Endodermal cell (in vitro differentiated cells): ENCODE measurements at regions not wholly inside any gene's neighbourhood (a gene's known extent, or its start where the extent isn't known, plus 50 kb on each side); places are given as distances from the start of the nearest gene placed in this dataset.

ENCODE experiments used
- DNase-seq: peaks from one replicate; pipeline ENCODE4 v3.0.0-alpha.2; 2017
- H3K27ac ChIP-seq: 2 replicates; pipeline ENCODE4 v1.5.1; 2013; ENCODE audit warnings: mild to moderate bottlenecking, low read depth, low read length, moderate library complexity
- H3K27me3 ChIP-seq: 2 replicates; pipeline ENCODE4 v1.6.1; 2013; ENCODE audit warnings: mild to moderate bottlenecking, low read length, moderate library complexity; ENCODE audit not compliant: insufficient read depth, control insufficient read depth, poor library complexity, severe bottlenecking
- H3K36me3 ChIP-seq: 2 replicates; pipeline ENCODE4 v1.7.0; 2013; ENCODE audit warnings: mild to moderate bottlenecking, low read length, moderate library complexity; ENCODE audit not compliant: control insufficient read depth, insufficient read depth
- H3K4me1 ChIP-seq: one replicate; pipeline ENCODE4 v1.7.0; 2013; ENCODE audit warnings: low read length; ENCODE audit not compliant: control insufficient read depth, insufficient read depth
- H3K4me3 ChIP-seq: 2 replicates; pipeline ENCODE4 v1.5.1; 2013; ENCODE audit warnings: mild to moderate bottlenecking, low read length, moderate library complexity
- H3K9ac ChIP-seq: 2 replicates; pipeline ENCODE4 v1.6.1; 2013; ENCODE audit warnings: mild to moderate bottlenecking, low read length, moderate library complexity; ENCODE audit not compliant: poor library complexity, severe bottlenecking; ENCODE audit errors: extremely low read depth
- H3K9me3 ChIP-seq: 2 replicates; pipeline ENCODE4 v1.6.1; 2013; ENCODE audit warnings: mild to moderate bottlenecking, low read length, moderate library complexity; ENCODE audit not compliant: control insufficient read depth
- H3K27ac Mint-ChIP-seq: 2 replicates; pipeline ENCODE4 v1.8.0; 2020; ENCODE audit warnings: mixed read lengths
- H3K27me3 Mint-ChIP-seq: 2 replicates; pipeline ENCODE4 v1.8.0; 2021; ENCODE audit warnings: mild to moderate bottlenecking, mixed read lengths; ENCODE audit not compliant: insufficient read depth
- H3K36me3 Mint-ChIP-seq: 2 replicates; pipeline ENCODE4 v1.8.0; 2020; ENCODE audit warnings: low read depth, mixed read lengths
- H3K4me1 Mint-ChIP-seq: 2 replicates; pipeline ENCODE4 v1.8.0; 2020; ENCODE audit warnings: mixed read lengths
- H3K4me3 Mint-ChIP-seq: 2 replicates; pipeline ENCODE4 v1.8.0; 2020; ENCODE audit warnings: mild to moderate bottlenecking, moderate library complexity, mixed read lengths
- H3K9me3 Mint-ChIP-seq: 2 replicates; pipeline ENCODE4 v1.8.0; 2020; ENCODE audit warnings: mild to moderate bottlenecking, mixed read lengths
- CTCF ChIP-seq: fragments of 200-600 bp; sonication (generic); conservative IDR thresholded peaks from 2 replicates; pipeline ENCODE4 v1.5.0; 2021; ENCODE audit warnings: antibody characterized with exemption, mild to moderate bottlenecking
- WGBS, 2 experiments: methylation state at CpG; one replicate each; pipeline versions ENCODE4 v1.1.5 to v1.1.7; 2013; ENCODE audit warnings: missing lambda C conversion rate in 2 of 2, mixed read lengths in 1 of 2; ENCODE audit not compliant: insufficient coverage in 1 of 2, insufficient read length in 1 of 2; 5-methylcytosine and 5-hydroxymethylcytosine counted together

GRCh38 chr6:118708055-118708454 is 56.7 kb upstream of the CEP85L start:
- no peak overlapping the region for H3K4me3 Mint-ChIP-seq
- no peak for TF ChIP-seq CTCF
- H3K4me1 ChIP-seq: peaks cover 14% of the 10 kb centered on the region
- no peak for DNase-seq
- no peak overlapping the region for H3K4me3 ChIP-seq
- no peaks in the 10 kb centered on the region for H3K9me3 ChIP-seq
- H3K36me3 ChIP-seq: no peaks in the 10 kb centered on the region
- H3K27me3 Mint-ChIP-seq: no peaks in the 10 kb centered on the region
- no peak overlapping the region for H3K27ac ChIP-seq
- 91% methylated on average over 3 of the region's 3 CpGs; no CpG with 5 or more reads in 1 of the 2 experiments for WGBS, 2 experiments
- H3K4me1 Mint-ChIP-seq: peaks cover 29% of the 10 kb centered on the region
- H3K9me3 Mint-ChIP-seq: no peaks in the 10 kb centered on the region
- no peaks in the 10 kb centered on the region for H3K27me3 ChIP-seq
- no peak overlapping the region for H3K27ac Mint-ChIP-seq
- H3K36me3 Mint-ChIP-seq: no peaks in the 10 kb centered on the region
- H3K9ac ChIP-seq: no peak overlapping the region

- H3K36me3 ChIP-seq: no peaks in the 10 kb centered on the region
- H3K4me3 ChIP-seq: no peak overlapping the region
- H3K9ac ChIP-seq: no peak overlapping the region
- H3K27ac ChIP-seq: no peak overlapping the region
- no peaks in the 10 kb centered on the region for H3K27me3 ChIP-seq
- no peaks in the 10 kb centered on the region for H3K9me3 ChIP-seq
- no peaks in the 10 kb centered on the region for H3K9me3 Mint-ChIP-seq
- peak; percentile 45 for DNase-seq
- H3K4me1 ChIP-seq: peaks cover 14% of the 10 kb centered on the region
- no peaks in the 10 kb centered on the region for H3K27me3 Mint-ChIP-seq
- no peak for TF ChIP-seq CTCF
- no peaks in the 10 kb centered on the region for H3K36me3 Mint-ChIP-seq
- peaks cover 29% of the 10 kb centered on the region for H3K4me1 Mint-ChIP-seq
- H3K4me3 Mint-ChIP-seq: no peak overlapping the region
- 89 to 93% methylated on average over 3 of the region's 3 CpGs for WGBS, 2 experiments
- H3K27ac Mint-ChIP-seq: no peak overlapping the region
Observed at GRCh38 chr6:118706702-118707101, 55.3 kb upstream of the CEP85L start.

DNA sequence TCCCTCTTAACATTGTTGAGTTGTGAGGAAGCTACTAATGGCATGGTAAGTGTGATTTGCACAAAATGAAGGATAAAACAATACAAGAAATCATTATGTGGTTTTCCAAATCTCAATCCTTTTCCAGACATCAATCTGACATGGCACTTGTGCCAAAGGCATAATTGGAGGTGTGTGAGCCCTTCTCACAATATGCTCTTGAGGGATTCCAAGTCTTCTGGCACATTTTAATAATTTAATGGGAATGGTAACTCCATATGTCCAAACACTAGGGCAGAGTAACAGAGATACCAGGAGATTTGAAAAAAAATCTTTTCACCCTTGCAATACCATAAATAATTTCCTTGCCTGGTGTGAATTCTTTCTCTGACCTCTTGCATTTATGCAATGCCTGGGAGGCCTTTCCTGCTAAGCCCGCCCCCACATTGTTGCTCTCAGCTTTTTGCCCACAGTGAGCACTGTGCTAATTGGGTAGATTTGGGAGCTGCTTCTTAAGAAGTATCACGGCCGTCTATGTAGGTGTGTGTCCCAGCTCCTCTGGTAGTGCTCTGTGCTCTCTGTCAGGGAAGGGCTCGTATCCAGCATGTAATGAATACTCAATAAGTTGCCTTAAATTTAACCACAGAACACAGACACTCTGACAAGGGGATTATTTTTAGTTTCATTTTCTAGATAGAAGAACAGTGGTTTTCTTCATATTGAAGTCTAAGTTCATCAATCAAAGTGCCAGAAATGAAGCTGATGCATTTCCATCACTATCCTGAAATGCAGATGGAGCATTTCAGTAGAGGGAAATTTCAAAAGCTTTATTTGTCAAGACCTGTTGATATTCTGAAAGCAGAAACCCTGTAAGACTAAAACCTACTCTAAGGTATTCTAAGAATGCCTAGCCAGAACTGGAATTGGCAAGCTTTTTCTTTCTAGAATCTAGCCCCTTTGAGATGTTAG is 54.4 kb upstream of the CEP85L start:
- DNase-seq: peak; percentile 78
- H3K4me1 ChIP-seq: peaks cover 14% of the 10 kb centered on the region
- H3K36me3 Mint-ChIP-seq: no peaks in the 10 kb centered on the region
- no peaks in the 10 kb centered on the region for H3K27me3 Mint-ChIP-seq
- H3K9ac ChIP-seq: no peak overlapping the region
- no peaks in the 10 kb centered on the region for H3K9me3 Mint-ChIP-seq
- H3K27me3 ChIP-seq: no peaks in the 10 kb centered on the region
- no peaks in the 10 kb centered on the region for H3K9me3 ChIP-seq
- H3K27ac Mint-ChIP-seq: peak overlapping the region; percentile 31
- no peak overlapping the region for H3K4me3 ChIP-seq
- no peak for TF ChIP-seq CTCF
- 68% methylated on average over 4 of the region's 4 CpGs; no CpG with 5 or more reads in 1 of the 2 experiments for WGBS, 2 experiments
- no peak overlapping the region for H3K4me3 Mint-ChIP-seq
- no peaks in the 10 kb centered on the region for H3K36me3 ChIP-seq
- H3K4me1 Mint-ChIP-seq: peaks cover 29% of the 10 kb centered on the region
- peak overlapping the region; percentile 61 for H3K27ac ChIP-seq
